TTC549 (cell line): ENCODE measurements at regions not wholly inside any gene's neighbourhood (a gene's known extent, or its start where the extent isn't known, plus 50 kb on each side); places are given as distances from the start of the nearest gene placed in this dataset.

Experiments
- FAIRE-seq: peaks from 2 replicates; lab custom pipeline; 2012; peaks lifted over from hg19 to GRCh38; lab: Jason Lieb, UNC

- FAIRE-seq: no peak
Observed at GRCh38 chr14:82159624-82160023, 626.0 kb upstream of the SEL1L start.

- no peak for FAIRE-seq
Observed at GRCh38 chr14:82180139-82180538, 646.5 kb upstream of the SEL1L start.

GRCh38 chr14:82182646-82183045, 649.0 kb upstream of the SEL1L start:
- FAIRE-seq: no peak

- FAIRE-seq: no peak
Observed at GRCh38 chr14:82190742-82191141, 657.1 kb upstream of the SEL1L start.

- no peak for FAIRE-seq
Observed at GRCh38 chr14:82192387-82192786, 658.7 kb upstream of the SEL1L start.

- FAIRE-seq: no peak
Observed at GRCh38 chr14:82223276-82223675, 689.6 kb upstream of the SEL1L start.

GRCh38 chr14:82224610-82225009, 691.0 kb upstream of the SEL1L start:
- no peak for FAIRE-seq

- no peak for FAIRE-seq
Observed at GRCh38 chr14:82230748-82231147, 697.1 kb upstream of the SEL1L start.

- no peak for FAIRE-seq
Observed at GRCh38 chr14:82238649-82239048, 705.0 kb upstream of the SEL1L start.

- FAIRE-seq: no peak
Observed at GRCh38 chr14:82239223-82239622, 705.6 kb upstream of the SEL1L start.

GRCh38 chr14:82244791-82245190, 711.1 kb upstream of the SEL1L start:
- FAIRE-seq: no peak

- no peak for FAIRE-seq
Observed at GRCh38 chr14:82251494-82251893, 717.8 kb upstream of the SEL1L start.

GRCh38 chr14:82270286-82270685, 736.6 kb upstream of the SEL1L start:
- FAIRE-seq: no peak

- FAIRE-seq: no peak
Observed at GRCh38 chr14:82298811-82299210, 765.2 kb upstream of the SEL1L start.

GRCh38 chr14:82309199-82309598, 775.5 kb upstream of the SEL1L start:
- no peak for FAIRE-seq

GRCh38 chr14:82313889-82314288, 780.2 kb upstream of the SEL1L start:
- no peak for FAIRE-seq

- no peak for FAIRE-seq
Observed at GRCh38 chr14:82328442-82328841, 794.8 kb upstream of the SEL1L start.

GRCh38 chr14:82341261-82341810, 807.7 kb upstream of the SEL1L start:
- FAIRE-seq: no peak

GRCh38 chr14:82342596-82342995, 808.9 kb upstream of the SEL1L start:
- no peak for FAIRE-seq

- no peak for FAIRE-seq
Observed at GRCh38 chr14:82345184-82345583, 811.5 kb upstream of the SEL1L start.

- no peak for FAIRE-seq
Observed at GRCh38 chr14:82354126-82354525, 820.5 kb upstream of the SEL1L start.

- FAIRE-seq: no peak
Observed at GRCh38 chr14:82359201-82359600, 825.5 kb upstream of the SEL1L start.

- FAIRE-seq: no peak
Observed at GRCh38 chr14:82362452-82362851, 828.8 kb upstream of the SEL1L start.

GRCh38 chr14:82365471-82365870, 831.8 kb upstream of the SEL1L start:
- FAIRE-seq: no peak

GRCh38 chr14:82366803-82367202, 833.1 kb upstream of the SEL1L start:
- no peak for FAIRE-seq
